CD14-positive monocyte (primary cell): ENCODE measurements at regions not wholly inside any gene's neighbourhood (a gene's known extent, or its start where the extent isn't known, plus 50 kb on each side); places are given as distances from the start of the nearest gene placed in this dataset.

Experiments
- DNase-seq, 3 donors: peaks; one replicate each; pipeline ENCODE4 v3.0.0-alpha.2; 2011 to 2022
- H2AFZ ChIP-seq: 2 replicates; pipeline ENCODE4 v1.6.0; 2012; ENCODE audit warnings: mild to moderate bottlenecking, low read depth, low read length, inconsistent platforms; ENCODE audit not compliant: insufficient read depth, poor library complexity, severe bottlenecking
- H3K27ac ChIP-seq, 2 donors: 1 replicate in 1 of 2; 2 replicates in 1 of 2; pipeline ENCODE4 v1.5.1; 2012 to 2013; ENCODE audit warnings: low read length in 2 of 2, control low read depth in 1 of 2, inconsistent platforms in 1 of 2, low read depth in 1 of 2, mild to moderate bottlenecking in 1 of 2
- H3K27me3 ChIP-seq, 2 donors: one replicate each; pipeline versions ENCODE4 v1.6.0 to v1.6.1; 2011 to 2013; ENCODE audit warnings: low read length in 2 of 2; ENCODE audit not compliant: control insufficient read depth in 2 of 2, insufficient read depth in 2 of 2
- H3K36me3 ChIP-seq, 2 donors: replicated peaks in 1 of 2; 1 replicate in 1 of 2; 2 replicates in 1 of 2; pipeline versions ENCODE4 v1.5.1 to v1.6.1; 2012 to 2013; ENCODE audit warnings: low read length in 2 of 2, control low read depth in 1 of 2, inconsistent platforms in 1 of 2, mild to moderate bottlenecking in 1 of 2; ENCODE audit not compliant: insufficient read depth in 2 of 2, control insufficient read depth in 1 of 2
- H3K4me1 ChIP-seq, 2 donors: 1 replicate in 1 of 2; 2 replicates in 1 of 2; pipeline versions ENCODE4 v1.5.1 to v1.6.1; 2012 to 2013; ENCODE audit warnings: low read length in 2 of 2, control low read depth in 1 of 2, inconsistent platforms in 1 of 2, mild to moderate bottlenecking in 1 of 2, moderate library complexity in 1 of 2; ENCODE audit not compliant: insufficient read depth in 2 of 2, control insufficient read depth in 1 of 2
- H3K4me2 ChIP-seq: replicated peaks from 2 replicates; pipeline ENCODE3; 2012; ENCODE audit warnings: low read length, moderate library complexity, mild to moderate bottlenecking; ENCODE audit not compliant: poor library complexity, severe bottlenecking; ENCODE audit errors: extremely low read depth
- H3K4me3 ChIP-seq, 3 experiments: fragments of 200-600 bp in 1 of 3; sonication (generic) in 1 of 3; replicated peaks in 1 of 3; 1 replicate in 2 of 3; 2 replicates in 1 of 3; pipeline ENCODE4 v1.5.1; 2011 to 2013; ENCODE audit warnings: low read length in 3 of 3, mild to moderate bottlenecking in 3 of 3, control low read depth in 2 of 3, low read depth in 2 of 3, inconsistent platforms in 1 of 3, moderate library complexity in 1 of 3
- H3K79me2 ChIP-seq: 2 replicates; pipeline ENCODE4 v1.6.0; 2012; ENCODE audit warnings: mild to moderate bottlenecking, control low read depth, inconsistent platforms, low read length, moderate library complexity; ENCODE audit not compliant: insufficient read depth
- H3K9ac ChIP-seq: 2 replicates; pipeline ENCODE4 v1.6.0; 2017; ENCODE audit warnings: low read length, mild to moderate bottlenecking; ENCODE audit not compliant: insufficient read depth, poor library complexity, severe bottlenecking
- H3K9me3 ChIP-seq, 2 donors: replicated peaks in 1 of 2; 1 replicate in 1 of 2; 2 replicates in 1 of 2; pipeline versions ENCODE4 v1.5.1 to v1.6.1; 2012 to 2013; ENCODE audit warnings: low read length in 2 of 2, control low read depth in 1 of 2; ENCODE audit not compliant: control insufficient read depth in 1 of 2, insufficient read depth in 1 of 2
- H4K20me1 ChIP-seq: 2 replicates; pipeline ENCODE4 v1.6.0; 2012; ENCODE audit warnings: mild to moderate bottlenecking, low read length, control low read depth, moderate library complexity; ENCODE audit not compliant: insufficient read depth
- H3K27ac Mint-ChIP-seq, 7 donors: one replicate each; pipeline ENCODE4 v1.8.0; 2020; ENCODE audit warnings: mild to moderate bottlenecking in 7 of 7, mixed read lengths in 7 of 7, moderate library complexity in 6 of 7, inconsistent platforms in 2 of 7
- H3K27me3 Mint-ChIP-seq, 3 donors: one replicate each; pipeline ENCODE4 v1.8.0; 2021 to 2022; ENCODE audit warnings: low read depth in 3 of 3, mild to moderate bottlenecking in 3 of 3, mixed read lengths in 3 of 3, moderate library complexity in 3 of 3, inconsistent platforms in 1 of 3
- H3K36me3 Mint-ChIP-seq, 2 donors: one replicate each; pipeline ENCODE4 v1.8.0; 2020; ENCODE audit warnings: mixed read lengths in 2 of 2, inconsistent platforms in 1 of 2, mild to moderate bottlenecking in 1 of 2
- H3K4me1 Mint-ChIP-seq: one replicate; pipeline ENCODE4 v1.8.0; 2020; ENCODE audit warnings: mild to moderate bottlenecking, mixed read lengths
- H3K4me3 Mint-ChIP-seq, 2 donors: one replicate each; pipeline ENCODE4 v1.8.0; 2020; ENCODE audit warnings: mild to moderate bottlenecking in 2 of 2, mixed read lengths in 2 of 2, moderate library complexity in 1 of 2
- H3K9me3 Mint-ChIP-seq, 7 donors: one replicate each; pipeline ENCODE4 v1.8.0; 2020 to 2022; ENCODE audit warnings: mixed read lengths in 7 of 7, mild to moderate bottlenecking in 6 of 7, moderate library complexity in 6 of 7, inconsistent platforms in 2 of 7
- WGBS: methylation state at CpG from one replicate; pipeline ENCODE4 v1.1.5; 2013; ENCODE audit warnings: missing lambda C conversion rate; ENCODE audit not compliant: insufficient coverage; 5-methylcytosine and 5-hydroxymethylcytosine counted together
- intact Hi-C, 2 donors: fragments of 100-400 bp; cut with micrococcal nuclease; formaldehyde crosslinking; loops; one replicate each; pipeline versions ENCODE4 v1.15.0 to v1.15.1; 2023
- TF ChIP-seq, protein P1 (sequence below): fragments of 200-600 bp; IDR thresholded peaks from one replicate; pipeline ENCODE4 v1.8.0; 2022; ENCODE audit warnings: antibody characterized with exemption, mild to moderate bottlenecking

GRCh38 chr2:219870041-219870440 is 242.6 kb downstream of the SLC4A3 start:
- H3K27ac Mint-ChIP-seq, result no peak overlapping the region
- H3K4me1 Mint-ChIP-seq, result no peaks in the 10 kb centered on the region
- H3K9me3 ChIP-seq, result no peaks in the 10 kb centered on the region
- no peaks in the 10 kb centered on the region for H3K4me1 ChIP-seq
- H3K27ac ChIP-seq, result no peak overlapping the region
- no peak overlapping the region for H2AFZ ChIP-seq
- no peaks in the 10 kb centered on the region for H4K20me1 ChIP-seq
- no peak overlapping the region for H3K4me2 ChIP-seq
- H3K79me2 ChIP-seq, result no peaks in the 10 kb centered on the region
- intact Hi-C loops, result no loop called here
- TF ChIP-seq, protein P1, sequence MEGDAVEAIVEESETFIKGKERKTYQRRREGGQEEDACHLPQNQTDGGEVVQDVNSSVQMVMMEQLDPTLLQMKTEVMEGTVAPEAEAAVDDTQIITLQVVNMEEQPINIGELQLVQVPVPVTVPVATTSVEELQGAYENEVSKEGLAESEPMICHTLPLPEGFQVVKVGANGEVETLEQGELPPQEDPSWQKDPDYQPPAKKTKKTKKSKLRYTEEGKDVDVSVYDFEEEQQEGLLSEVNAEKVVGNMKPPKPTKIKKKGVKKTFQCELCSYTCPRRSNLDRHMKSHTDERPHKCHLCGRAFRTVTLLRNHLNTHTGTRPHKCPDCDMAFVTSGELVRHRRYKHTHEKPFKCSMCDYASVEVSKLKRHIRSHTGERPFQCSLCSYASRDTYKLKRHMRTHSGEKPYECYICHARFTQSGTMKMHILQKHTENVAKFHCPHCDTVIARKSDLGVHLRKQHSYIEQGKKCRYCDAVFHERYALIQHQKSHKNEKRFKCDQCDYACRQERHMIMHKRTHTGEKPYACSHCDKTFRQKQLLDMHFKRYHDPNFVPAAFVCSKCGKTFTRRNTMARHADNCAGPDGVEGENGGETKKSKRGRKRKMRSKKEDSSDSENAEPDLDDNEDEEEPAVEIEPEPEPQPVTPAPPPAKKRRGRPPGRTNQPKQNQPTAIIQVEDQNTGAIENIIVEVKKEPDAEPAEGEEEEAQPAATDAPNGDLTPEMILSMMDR, result no peak
- no peak overlapping the region for H3K9ac ChIP-seq
- no peak overlapping the region for H3K4me3 ChIP-seq
- peaks cover 0 to 9% (median 5%) of the 10 kb centered on the region in 7 donors for H3K9me3 Mint-ChIP-seq
- no peaks in the 10 kb centered on the region for H3K27me3 Mint-ChIP-seq
- WGBS, result 87% methylated on average over 2 of the region's 3 CpGs
- H3K4me3 Mint-ChIP-seq, result no peak overlapping the region
- DNase-seq, result no peak
- no peaks in the 10 kb centered on the region for H3K27me3 ChIP-seq
- no peaks in the 10 kb centered on the region for H3K36me3 ChIP-seq
- no peaks in the 10 kb centered on the region for H3K36me3 Mint-ChIP-seq

DNA sequence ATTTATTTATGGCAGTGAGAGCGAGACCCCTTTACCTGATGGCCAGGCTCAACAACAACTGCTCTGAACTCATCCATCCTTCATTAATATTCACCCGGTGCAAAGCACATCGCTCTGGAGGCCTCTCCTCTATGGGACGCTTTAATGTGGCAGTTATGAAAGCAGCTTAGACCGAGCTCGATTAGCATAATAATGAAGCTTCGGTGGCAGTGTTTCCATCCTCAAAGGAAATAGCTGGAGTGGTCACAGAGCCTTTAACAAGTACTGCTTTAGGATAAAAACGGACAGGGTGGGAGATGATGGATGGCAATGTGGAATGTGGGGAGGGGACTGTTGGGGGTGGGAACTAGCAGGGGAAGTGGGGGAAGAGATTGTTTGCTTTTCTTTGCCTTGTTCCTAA is 243.9 kb downstream of the SLC4A3 start:
- Histone ChIP-seq H3K36me3 (no peaks in the 10 kb centered on the region), H3K4me3 (no peak overlapping the region), H3K9me3 (no peaks in the 10 kb centered on the region), H2AFZ (no peak overlapping the region), H4K20me1 (no peaks in the 10 kb centered on the region), H3K4me1 (no peaks in the 10 kb centered on the region), H3K9ac (no peak overlapping the region), H3K4me2 (no peak overlapping the region), H3K27ac (no peak overlapping the region), H3K79me2 (no peaks in the 10 kb centered on the region), H3K27me3 (no peaks in the 10 kb centered on the region)
- TF ChIP-seq, protein P1, result no peak
- Mint-ChIP-seq H3K9me3 (peaks cover 0 to 9% (median 4%) of the 10 kb centered on the region in 7 donors), H3K4me3 (no peak overlapping the region), H3K27ac (no peak overlapping the region), H3K4me1 (no peaks in the 10 kb centered on the region), H3K36me3 (no peaks in the 10 kb centered on the region), H3K27me3 (no peaks in the 10 kb centered on the region)
- 67% methylated on average over 7 of the region's 8 CpGs for WGBS
- intact Hi-C loops, result no loop called here
- DNase-seq, result no peak
